ENCODE measurements at regions not wholly inside any gene's neighbourhood (a gene's known extent, or its start where the extent isn't known, plus 50 kb on each side); places are given as distances from the start of the nearest gene placed in this dataset.

DNA sequence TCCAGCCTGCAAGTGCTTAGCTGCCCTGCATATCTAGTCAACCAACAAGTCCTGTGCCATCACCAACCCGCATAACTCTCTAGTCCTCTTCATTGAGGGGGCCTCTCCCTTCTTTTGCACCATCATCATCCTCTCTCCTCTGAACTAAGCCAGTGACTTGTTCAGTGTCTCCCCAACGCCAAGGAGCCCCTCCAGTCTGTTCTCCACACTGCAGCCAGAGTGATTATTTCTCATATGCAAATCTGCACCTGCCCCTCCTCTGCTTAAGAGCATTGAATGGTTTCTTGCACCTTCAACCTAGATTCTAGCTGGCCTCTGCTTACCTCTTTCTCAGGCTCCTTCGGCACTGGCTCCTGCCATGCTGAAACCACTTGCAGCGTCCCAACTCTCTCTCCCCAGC is 141.8 kb downstream of the FAM161A start:
- TF ChIP-seq POLR2A (IDR thresholded peaks at IDR 0.05) = no peak
- TF ChIP-seq CTCF (IDR thresholded peaks at IDR 0.05) = no peak
- no peak for TF ChIP-seq POLR2AphosphoS5 (IDR thresholded peaks at IDR 0.05)

Data from breast epithelium (tissue), 3 donors.